PC-9 (cell line): ENCODE measurements at regions not wholly inside any gene's neighbourhood (a gene's known extent, or its start where the extent isn't known, plus 50 kb on each side); places are given as distances from the start of the nearest gene placed in this dataset.

Experiments used
- BruUV-seq: library from RNA; stranded (reverse); fragments of 400-500 nt; replicated peaks from 2 replicates; lab custom pipeline; 2021; lab: Mats Ljungman, UMichigan
- CTCF ChIA-PET: fragments of 300-600 bp; sonication (Branson Sonifier 250); formaldehyde crosslinking; loops from one replicate; lab custom pipeline; 2022; ENCODE audit warnings: antibody characterized with exemption; lab: Charles Lee
- POLR2A ChIA-PET: fragments of 300-600 bp; sonication (Branson Sonifier 250); formaldehyde crosslinking; loops from one replicate; lab custom pipeline; 2022; ENCODE audit warnings: antibody characterized with exemption; ENCODE audit not compliant: unreplicated experiment; lab: Charles Lee
- DNase-seq, 2 experiments: peaks; one replicate each; pipeline versions ENCODE4 v3.0.0 to v3.0.0-alpha.2; 2015 to 2022; ENCODE audit warnings: mixed read lengths in 1 of 2
- H2AFZ ChIP-seq: fragments of 200-600 bp; sonication (generic); 2 replicates; pipeline ENCODE4 v1.8.1; 2017; ENCODE audit warnings: antibody characterized with exemption
- H3F3A ChIP-seq: fragments of 200-600 bp; sonication (generic); 2 replicates; pipeline ENCODE4 v1.8.1; 2017; ENCODE audit warnings: antibody characterized with exemption, mild to moderate bottlenecking, low read depth; ENCODE audit not compliant: insufficient read depth
- H3K27ac ChIP-seq: fragments of 200-600 bp; sonication (generic); 2 replicates; pipeline ENCODE4 v1.6.1; 2016; ENCODE audit warnings: mixed run types
- H3K27me3 ChIP-seq: fragments of 200-600 bp; sonication (generic); 2 replicates; pipeline ENCODE4 v1.6.1; 2016; ENCODE audit warnings: low read depth, mixed run types; ENCODE audit not compliant: insufficient read depth
- H3K36me3 ChIP-seq: fragments of 200-600 bp; sonication (generic); 2 replicates; pipeline ENCODE4 v1.6.1; 2016; ENCODE audit warnings: low read depth, mixed run types
- H3K4me1 ChIP-seq: fragments of 200-600 bp; sonication (generic); replicated peaks from 2 replicates; pipeline ENCODE4 v1.6.1; 2016; ENCODE audit warnings: mixed run types; ENCODE audit not compliant: insufficient read depth
- H3K4me2 ChIP-seq: fragments of 200-600 bp; sonication (generic); 2 replicates; pipeline ENCODE4 v1.6.1; 2017; ENCODE audit warnings: mixed run types
- H3K4me3 ChIP-seq: fragments of 200-600 bp; sonication (generic); 2 replicates; pipeline ENCODE4 v1.6.1; 2016; ENCODE audit warnings: mixed run types
- H3K79me2 ChIP-seq: fragments of 200-600 bp; sonication (generic); 2 replicates; pipeline ENCODE4 v1.6.1; 2017; ENCODE audit warnings: low read depth, mixed run types
- H3K9me2 ChIP-seq: fragments of 200-600 bp; sonication (generic); 2 replicates; pipeline ENCODE4 v1.8.1; 2017; ENCODE audit warnings: mild to moderate bottlenecking; ENCODE audit not compliant: insufficient read depth
- H3K9me3 ChIP-seq: fragments of 200-600 bp; sonication (generic); 2 replicates; pipeline ENCODE4 v1.8.1; 2016; ENCODE audit warnings: low read depth; ENCODE audit not compliant: insufficient read depth
- H4K20me1 ChIP-seq: fragments of 200-600 bp; sonication (generic); 2 replicates; pipeline ENCODE4 v1.8.1; 2017; ENCODE audit not compliant: insufficient read depth
- EZH2 ChIP-seq: fragments of 200-600 bp; sonication (generic); IDR thresholded peaks from 2 replicates; pipeline ENCODE4 v1.8.0; 2017; ENCODE audit warnings: antibody characterized with exemption, low read depth
- intact Hi-C: fragments of 100-400 bp; cut with micrococcal nuclease; formaldehyde crosslinking; loops from one replicate; pipeline ENCODE4 v1.10.0; 2022; ENCODE audit not compliant: unreplicated experiment
- TF ChIP-seq, protein P1 (sequence below): fragments of 200-600 bp; sonication (generic); conservative IDR thresholded peaks from 2 replicates; pipeline ENCODE4 v1.6.1; 2017; ENCODE audit warnings: mixed run types, antibody characterized with exemption, mild to moderate bottlenecking, moderate library complexity

DNA sequence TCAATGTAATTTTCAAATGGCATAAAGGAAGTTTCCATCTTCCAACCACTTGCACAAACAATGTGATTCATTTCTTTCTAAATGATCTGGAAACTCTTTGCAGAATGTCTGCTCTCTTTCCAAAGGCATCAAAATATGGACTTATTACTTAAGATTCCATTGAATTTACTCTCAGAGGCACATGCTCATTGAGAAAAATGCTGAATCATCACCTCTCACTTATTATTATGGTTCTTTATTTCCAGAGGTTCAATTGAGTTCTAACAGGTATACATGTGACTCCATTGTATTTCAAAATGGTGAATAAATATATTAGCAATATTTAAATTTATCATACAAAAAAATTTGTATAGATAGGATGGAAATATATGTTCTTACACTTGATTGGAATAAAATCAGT lies 1140.6 kb downstream of the EFNA5 start:
- H3K4me1 ChIP-seq, result no peaks in the 10 kb centered on the region
- ChIA-PET POLR2A (no interaction called here), CTCF (no interaction called here)
- H3K27me3 ChIP-seq, result no peaks in the 10 kb centered on the region
- no peak for DNase-seq
- H3K27ac ChIP-seq, result no peak overlapping the region
- intact Hi-C loops, result no loop called here
- no peak overlapping the region for H3K4me2 ChIP-seq
- H3K4me3 ChIP-seq, result no peak overlapping the region
- no peaks in the 10 kb centered on the region for H3F3A ChIP-seq
- no peaks in the 10 kb centered on the region for H3K79me2 ChIP-seq
- H2AFZ ChIP-seq, result no peak overlapping the region
- H3K36me3 ChIP-seq, result no peaks in the 10 kb centered on the region
- no peaks in the 10 kb centered on the region for H3K9me2 ChIP-seq
- no TSS peak for BruUV-seq
- no peaks in the 10 kb centered on the region; the same call in 1 of the 2 replicates for H3K9me3 ChIP-seq
- H4K20me1 ChIP-seq, result no peaks in the 10 kb centered on the region
- TF ChIP-seq, protein P1, sequence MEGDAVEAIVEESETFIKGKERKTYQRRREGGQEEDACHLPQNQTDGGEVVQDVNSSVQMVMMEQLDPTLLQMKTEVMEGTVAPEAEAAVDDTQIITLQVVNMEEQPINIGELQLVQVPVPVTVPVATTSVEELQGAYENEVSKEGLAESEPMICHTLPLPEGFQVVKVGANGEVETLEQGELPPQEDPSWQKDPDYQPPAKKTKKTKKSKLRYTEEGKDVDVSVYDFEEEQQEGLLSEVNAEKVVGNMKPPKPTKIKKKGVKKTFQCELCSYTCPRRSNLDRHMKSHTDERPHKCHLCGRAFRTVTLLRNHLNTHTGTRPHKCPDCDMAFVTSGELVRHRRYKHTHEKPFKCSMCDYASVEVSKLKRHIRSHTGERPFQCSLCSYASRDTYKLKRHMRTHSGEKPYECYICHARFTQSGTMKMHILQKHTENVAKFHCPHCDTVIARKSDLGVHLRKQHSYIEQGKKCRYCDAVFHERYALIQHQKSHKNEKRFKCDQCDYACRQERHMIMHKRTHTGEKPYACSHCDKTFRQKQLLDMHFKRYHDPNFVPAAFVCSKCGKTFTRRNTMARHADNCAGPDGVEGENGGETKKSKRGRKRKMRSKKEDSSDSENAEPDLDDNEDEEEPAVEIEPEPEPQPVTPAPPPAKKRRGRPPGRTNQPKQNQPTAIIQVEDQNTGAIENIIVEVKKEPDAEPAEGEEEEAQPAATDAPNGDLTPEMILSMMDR, result no peak
- no peak for TF ChIP-seq EZH2

DNA sequence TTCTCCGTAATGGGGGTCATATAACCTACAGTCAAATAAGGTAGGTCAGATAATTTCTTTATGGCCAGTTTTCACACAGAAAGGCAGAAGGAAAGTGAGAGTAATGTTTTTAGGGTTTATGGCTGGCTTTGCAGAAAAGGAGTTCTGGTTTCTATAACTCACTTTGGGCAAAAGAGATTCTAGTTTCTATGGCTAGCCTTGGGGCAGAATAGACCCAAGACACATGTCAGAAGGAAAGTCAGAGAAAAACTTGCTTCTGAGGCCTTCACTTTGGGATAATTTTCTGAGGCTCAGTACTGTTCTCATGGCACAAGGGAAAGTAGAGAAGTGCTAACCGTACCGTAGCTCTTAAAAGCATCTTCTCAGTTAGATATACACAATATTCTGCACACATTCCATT lies 1145.3 kb downstream of the EFNA5 start:
- no peak for DNase-seq
- POLR2A ChIA-PET, result no interaction called here
- H3K4me3 ChIP-seq, result no peak overlapping the region
- H3K36me3 ChIP-seq, result no peaks in the 10 kb centered on the region
- TF ChIP-seq EZH2, result no peak
- TF ChIP-seq, protein P1, result no peak
- CTCF ChIA-PET, result no interaction called here
- no TSS peak for BruUV-seq
- H3K79me2 ChIP-seq, result no peaks in the 10 kb centered on the region
- H2AFZ ChIP-seq, result no peak overlapping the region
- no peaks in the 10 kb centered on the region for H3K9me2 ChIP-seq
- H3K27ac ChIP-seq, result no peak overlapping the region
- peaks cover 16% of the 10 kb centered on the region for H3K4me1 ChIP-seq
- peaks cover 3% of the 10 kb centered on the region; the same call in 1 of the 2 replicates for H3K9me3 ChIP-seq
- no peaks in the 10 kb centered on the region for H3F3A ChIP-seq
- H4K20me1 ChIP-seq, result no peaks in the 10 kb centered on the region
- no peak overlapping the region for H3K4me2 ChIP-seq
- no peaks in the 10 kb centered on the region for H3K27me3 ChIP-seq
- intact Hi-C loops, result no loop called here

DNA sequence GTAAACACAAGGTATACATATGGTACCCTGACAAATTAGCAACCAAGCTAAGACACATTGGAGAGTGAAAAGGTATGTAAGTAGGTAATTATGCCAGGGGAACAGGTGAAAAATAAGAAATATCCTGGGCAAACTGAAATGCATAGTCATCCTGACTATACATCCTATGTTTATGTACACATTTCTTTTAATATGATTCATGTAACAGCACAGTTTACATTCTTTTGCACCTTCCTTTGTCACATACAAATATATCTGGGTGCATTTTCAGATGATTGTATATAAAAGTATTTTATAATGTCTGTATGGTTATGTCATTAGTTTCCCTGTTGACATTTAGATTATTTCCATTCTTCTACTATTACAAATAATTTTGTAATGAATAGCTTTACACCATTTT lies 1146.9 kb downstream of the EFNA5 start:
- Histone ChIP-seq H2AFZ (peak overlapping the region; percentile 1), H4K20me1 (no peaks in the 10 kb centered on the region), H3K9me2 (no peaks in the 10 kb centered on the region), H3F3A (no peaks in the 10 kb centered on the region), H3K4me3 (no peak overlapping the region), H3K27me3 (no peaks in the 10 kb centered on the region), H3K36me3 (no peaks in the 10 kb centered on the region), H3K79me2 (no peaks in the 10 kb centered on the region), H3K4me2 (peak overlapping the region; percentile 29), H3K27ac (peak overlapping the region; percentile 84), H3K9me3 (peaks cover 3% of the 10 kb centered on the region; the same call in 1 of the 2 replicates), H3K4me1 (peaks cover 16% of the 10 kb centered on the region)
- no TSS peak for BruUV-seq
- DNase-seq, result peak in 1 of 2 experiments; percentile 43
- intact Hi-C loops, result no loop called here
- POLR2A ChIA-PET, result no interaction called here
- TF ChIP-seq, protein P1, result no peak
- no peak for TF ChIP-seq EZH2
- CTCF ChIA-PET, result interaction anchor here (0.5 kb wide), 1 partner anchor 201 kb away, joined by 4 read pairs; no protein-coding TSS in a partner anchor
